ENCODE measurements at regions not wholly inside any gene's neighbourhood (a gene's known extent, or its start where the extent isn't known, plus 50 kb on each side); places are given as distances from the start of the nearest gene placed in this dataset.

- H3K27ac ChIP-seq = no peak overlapping the region
- no peaks in the 10 kb centered on the region for H3K9me3 ChIP-seq
- no peaks in the 10 kb centered on the region for H3K4me1 ChIP-seq
- DNase-seq = no peak
- no peaks in the 10 kb centered on the region for H3K36me3 ChIP-seq
- 90 to 95% (median 94%) methylated on average over 8 of the region's 8 CpGs for WGBS, 5 donors
- no peaks in the 10 kb centered on the region for H3K27me3 ChIP-seq
- TF ChIP-seq CTCF (IDR thresholded peaks at IDR 0.05) (no peak), EP300 (IDR thresholded peaks at IDR 0.05) (no peak), POLR2A (IDR thresholded peaks at IDR 0.05) (no peak), POLR2AphosphoS5 (IDR thresholded peaks at IDR 0.05) (no peak)
- H3K4me3 ChIP-seq = no peak overlapping the region
- intact Hi-C loops (cut with DNase I; ENCODE audit: low total_unique reads) = no loop called here
These were observed 555.5 kb upstream of the JARID2 start for GRCh38 chr6:14690120-14691056.

- 32 to 68% (median 63%) methylated on average over 1 of the region's 1 CpG for WGBS, 5 donors
- Histone ChIP-seq H3K4me3 (no peak overlapping the region), H3K27ac (no peak overlapping the region)
These were observed 553.7 kb upstream of the JARID2 start for GRCh38 chr6:14692208-14692607.

GRCh38 chr6:14693301-14694192, 552.3 kb upstream of the JARID2 start:
- DNase-seq = no peak
- Histone ChIP-seq H3K27me3 (no peaks in the 10 kb centered on the region), H3K4me1 (no peaks in the 10 kb centered on the region), H3K36me3 (no peaks in the 10 kb centered on the region), H3K27ac (no peak overlapping the region), H3K4me3 (no peak overlapping the region), H3K9me3 (no peaks in the 10 kb centered on the region)
- WGBS, 5 donors = 79 to 89% (median 84%) methylated on average over 10 of the region's 10 CpGs
- no peak for TF ChIP-seq CTCF (IDR thresholded peaks at IDR 0.05)
- no peak for TF ChIP-seq POLR2AphosphoS5 (IDR thresholded peaks at IDR 0.05)
- no peak for TF ChIP-seq EP300 (IDR thresholded peaks at IDR 0.05)
- no peak for TF ChIP-seq POLR2A (IDR thresholded peaks at IDR 0.05)
- intact Hi-C loops (cut with DNase I; ENCODE audit: low total_unique reads) = no loop called here

More at GRCh38 chr6:14692208-14692607, 553.7 kb upstream of the JARID2 start:
- Histone ChIP-seq H3K4me1 (no peaks in the 10 kb centered on the region), H3K27me3 (no peaks in the 10 kb centered on the region), H3K9me3 (no peaks in the 10 kb centered on the region), H3K36me3 (no peaks in the 10 kb centered on the region)
- DNase-seq = no peak
- TF ChIP-seq EP300 (IDR thresholded peaks at IDR 0.05) (no peak), POLR2A (IDR thresholded peaks at IDR 0.05) (no peak)
- intact Hi-C loops (cut with DNase I; ENCODE audit: low total_unique reads) = no loop called here

GRCh38 chr6:14694308-14694707, 551.6 kb upstream of the JARID2 start:
- DNase-seq = no peak
- no peaks in the 10 kb centered on the region for H3K4me1 ChIP-seq
- H3K27ac ChIP-seq = no peak overlapping the region
- TF ChIP-seq POLR2A (IDR thresholded peaks at IDR 0.05) (no peak), EP300 (IDR thresholded peaks at IDR 0.05) (no peak), POLR2AphosphoS5 (IDR thresholded peaks at IDR 0.05) (no peak), CTCF (IDR thresholded peaks at IDR 0.05) (no peak)
- intact Hi-C loops (cut with DNase I; ENCODE audit: low total_unique reads) = no loop called here
- H3K4me3 ChIP-seq = no peak overlapping the region
- no peaks in the 10 kb centered on the region for H3K27me3 ChIP-seq
- H3K9me3 ChIP-seq = no peaks in the 10 kb centered on the region
- no peaks in the 10 kb centered on the region for H3K36me3 ChIP-seq
- 67 to 92% (median 84%) methylated on average over 1 of the region's 1 CpG for WGBS, 5 donors
